ENCODE measurements at regions not wholly inside any gene's neighbourhood (a gene's known extent, or its start where the extent isn't known, plus 50 kb on each side); places are given as distances from the start of the nearest gene placed in this dataset.

DNA sequence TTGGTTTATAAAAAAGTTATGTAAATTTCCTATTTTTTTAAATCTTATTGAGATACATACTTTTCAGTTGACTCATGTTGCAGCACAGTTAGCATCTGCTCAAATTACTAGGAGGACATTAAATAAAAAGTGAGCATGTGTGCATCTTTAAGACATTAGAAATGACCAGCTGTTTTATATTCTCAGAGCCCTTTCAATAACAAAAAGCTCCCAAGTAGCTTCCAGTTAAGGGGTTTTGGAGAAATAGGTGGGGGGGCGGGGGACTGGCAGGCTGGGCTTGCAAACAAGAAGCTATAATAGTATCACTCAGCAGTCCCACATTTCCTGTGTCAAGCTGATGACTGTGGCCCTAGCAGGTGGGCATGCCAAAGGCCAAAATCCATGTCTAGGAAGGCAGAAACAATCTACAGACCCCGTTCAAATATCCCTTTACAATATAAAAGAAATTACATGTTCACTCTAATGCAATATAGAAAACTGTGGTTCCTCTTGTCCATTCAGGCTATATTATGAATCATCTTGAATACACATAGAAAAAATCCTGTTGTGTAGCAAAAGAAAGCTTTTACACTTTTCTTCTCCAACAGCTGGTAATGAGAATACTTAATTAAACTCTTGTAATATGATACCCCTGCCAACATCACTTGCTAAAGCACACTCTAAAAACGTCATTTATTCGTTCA lies 1713.2 kb upstream of the SLC10A2 start:
- peak; percentile 61 for DNase-seq

DNA sequence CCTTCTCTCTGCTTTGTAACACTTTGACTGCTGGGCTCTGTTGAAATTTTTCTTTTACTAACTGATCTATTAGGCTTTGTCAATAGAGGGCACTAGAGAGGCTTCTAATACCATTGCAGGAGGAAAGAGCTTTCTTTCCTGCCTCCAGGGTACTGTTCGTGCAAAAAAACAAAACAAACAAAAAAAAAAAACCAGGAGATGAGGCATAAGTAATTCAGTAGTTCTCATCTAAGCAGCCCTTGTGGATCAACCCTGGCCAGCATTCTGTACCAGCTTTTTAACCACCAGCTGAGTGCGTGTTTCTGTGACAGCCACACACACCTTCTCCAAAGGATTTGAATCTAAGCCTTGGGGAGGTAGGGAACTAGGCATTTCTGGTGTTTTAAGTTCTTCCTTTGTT lies 1707.6 kb upstream of the SLC10A2 start:
- DNase-seq: peak; percentile 70

DNA sequence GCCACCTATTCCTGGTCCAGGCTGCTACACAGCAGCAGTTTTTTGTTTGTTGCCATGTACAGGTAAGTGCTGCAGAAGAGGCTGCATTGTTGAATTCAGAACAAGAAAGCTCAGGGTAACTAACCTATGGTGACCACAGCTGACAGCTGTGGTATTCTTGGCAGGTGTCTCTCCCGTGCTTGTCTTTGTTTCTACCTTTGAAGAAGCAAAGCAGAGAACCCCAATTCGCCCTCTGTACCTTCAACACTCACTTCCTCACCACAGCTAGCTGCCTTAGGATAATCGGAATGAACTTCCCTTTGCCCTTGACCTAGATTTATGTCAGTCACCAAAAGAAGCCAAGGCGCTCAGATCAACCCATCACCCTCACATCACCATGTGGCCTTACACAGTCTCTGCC lies 1703.3 kb upstream of the SLC10A2 start:
- DNase-seq: no peak

DNA sequence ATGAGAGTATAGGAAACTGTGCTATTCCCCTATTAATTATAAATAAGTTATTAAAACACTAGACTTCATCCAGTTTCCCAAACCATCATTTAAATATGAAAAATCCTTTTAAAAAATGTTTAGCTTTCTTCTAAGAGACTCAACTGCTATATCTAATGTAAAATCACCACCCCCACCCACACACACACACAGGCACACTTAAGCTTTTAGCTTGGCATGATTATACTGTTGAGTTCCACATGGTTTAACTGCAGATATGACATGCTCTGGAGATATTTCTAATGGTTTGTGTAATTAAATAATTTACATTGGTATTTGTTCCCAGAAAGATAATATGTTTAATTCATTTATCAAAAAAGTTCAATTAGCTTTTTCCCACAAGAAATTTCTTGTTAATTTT lies 1700.1 kb upstream of the SLC10A2 start:
- DNase-seq: no peak

DNA sequence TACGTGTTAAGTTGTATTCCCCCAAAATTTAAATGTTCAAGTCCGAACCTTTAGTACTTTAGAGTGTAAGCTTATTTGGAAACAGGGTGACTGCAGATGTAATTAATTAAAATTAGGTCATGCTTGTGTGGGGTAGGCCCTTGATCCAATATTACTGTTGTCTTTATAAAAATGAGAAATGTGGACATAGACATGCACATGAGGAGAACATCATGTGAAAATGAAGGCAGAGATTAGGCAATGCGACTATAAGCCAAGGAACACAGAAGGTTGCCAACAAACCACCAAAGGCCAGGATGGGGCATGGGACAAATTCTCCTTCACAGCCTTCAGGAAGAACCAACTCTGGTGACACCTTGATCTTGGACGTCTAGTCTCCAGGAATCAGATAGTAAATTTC lies 1698.4 kb upstream of the SLC10A2 start:
- DNase-seq: no peak

DNA sequence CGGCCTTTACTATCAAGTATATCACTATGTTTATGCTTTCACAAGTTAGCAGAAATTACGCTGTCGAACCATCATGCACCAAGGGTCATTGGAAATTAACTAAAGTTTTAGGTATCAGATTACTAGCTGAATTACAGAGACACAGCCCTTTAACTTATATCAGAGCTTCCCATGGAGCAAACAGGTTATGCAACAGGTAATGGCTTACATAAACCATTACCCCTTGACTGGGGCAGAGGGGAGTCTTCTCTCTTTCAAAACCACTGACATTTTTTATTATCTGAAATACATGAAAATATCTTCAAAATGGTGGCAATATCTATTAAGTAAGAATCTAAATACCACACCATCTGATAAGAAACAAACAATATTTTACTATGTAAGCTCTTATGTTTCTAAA lies 1692.9 kb upstream of the SLC10A2 start:
- DNase-seq: no peak

DNA sequence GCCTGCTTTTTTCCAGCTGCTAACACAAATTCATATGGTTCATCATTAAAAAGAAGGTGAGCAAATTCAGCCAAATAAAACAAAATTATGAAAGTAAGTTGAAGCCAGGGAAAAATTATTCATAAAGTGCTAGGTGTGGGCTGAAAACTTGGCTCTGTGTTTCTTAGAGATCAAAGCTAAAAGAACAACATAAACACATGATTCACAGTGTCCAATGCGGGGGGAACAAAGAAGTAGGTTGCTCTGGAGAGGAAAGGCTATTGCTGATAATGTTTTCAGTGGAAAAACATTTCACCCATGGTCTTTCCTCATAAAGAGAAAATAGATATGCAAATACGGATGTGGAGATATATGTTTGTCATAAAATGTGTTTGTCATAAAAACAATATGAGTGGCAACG lies 1691.5 kb upstream of the SLC10A2 start:
- no peak for DNase-seq

DNA sequence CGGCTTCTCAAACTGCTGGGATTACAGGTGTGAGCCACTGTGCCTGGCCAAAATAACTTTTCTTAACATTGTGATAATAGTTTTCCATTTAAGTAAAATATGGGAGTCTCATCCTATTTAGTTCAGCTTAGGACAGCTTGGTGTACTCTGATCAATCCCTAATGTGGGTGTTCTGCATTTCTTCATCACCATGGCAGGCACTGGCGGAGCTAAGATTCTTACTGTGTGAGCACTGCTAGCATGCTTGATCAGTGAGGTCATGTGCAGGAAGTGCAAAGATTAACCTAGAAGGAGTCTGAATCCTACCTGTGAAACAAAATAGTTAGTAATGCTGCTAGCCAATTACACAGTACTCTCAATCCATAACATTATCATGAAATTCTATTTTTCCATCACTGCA lies 1684.2 kb upstream of the SLC10A2 start:
- no peak for DNase-seq

DNA sequence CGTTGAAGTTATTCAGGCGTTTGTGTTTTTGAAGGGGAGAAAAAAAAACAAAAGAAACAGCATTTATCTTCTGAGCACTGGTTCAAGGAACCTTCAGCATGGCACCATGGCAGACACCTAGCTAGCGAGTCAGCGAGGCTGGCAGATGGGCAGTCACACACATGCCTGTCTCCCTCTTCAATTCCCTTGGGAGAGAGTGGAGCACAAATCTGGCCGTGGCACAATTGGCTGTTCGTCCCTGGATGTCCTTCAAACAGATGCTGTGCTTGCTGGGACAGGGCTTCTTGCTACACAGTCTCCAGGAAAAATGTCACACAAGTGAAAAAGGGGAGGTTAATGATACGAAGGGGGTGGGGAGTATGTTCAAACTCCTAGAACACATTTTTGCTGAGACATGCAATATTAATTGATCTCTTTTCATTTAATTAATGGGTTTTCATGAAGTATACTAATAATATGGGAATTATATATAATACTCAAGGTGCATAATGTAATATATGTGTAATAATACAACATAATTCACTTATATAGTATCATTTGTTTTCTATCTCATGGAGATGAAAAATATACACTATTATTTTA lies 1674.5 kb upstream of the SLC10A2 start:
- no peak for DNase-seq

DNA sequence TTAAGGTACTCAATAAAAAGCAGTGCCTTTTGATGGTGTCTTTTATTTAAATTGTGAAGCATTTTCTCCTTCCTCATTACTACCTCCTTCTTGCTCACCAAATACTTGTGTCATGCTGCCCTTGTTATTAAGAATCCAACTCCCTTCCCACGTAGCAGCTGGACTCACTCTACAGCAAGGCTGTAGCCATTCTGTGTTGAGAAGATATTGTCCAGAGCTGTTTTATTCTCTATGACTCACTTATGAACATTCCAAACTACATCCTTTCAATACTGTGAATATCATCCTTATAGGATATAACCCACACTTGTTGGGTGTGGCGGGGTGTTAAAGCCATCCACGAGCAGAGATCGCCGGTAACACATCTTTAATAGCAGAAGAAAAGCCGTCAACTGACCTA lies 1671.5 kb upstream of the SLC10A2 start:
- no peak for DNase-seq

DNA sequence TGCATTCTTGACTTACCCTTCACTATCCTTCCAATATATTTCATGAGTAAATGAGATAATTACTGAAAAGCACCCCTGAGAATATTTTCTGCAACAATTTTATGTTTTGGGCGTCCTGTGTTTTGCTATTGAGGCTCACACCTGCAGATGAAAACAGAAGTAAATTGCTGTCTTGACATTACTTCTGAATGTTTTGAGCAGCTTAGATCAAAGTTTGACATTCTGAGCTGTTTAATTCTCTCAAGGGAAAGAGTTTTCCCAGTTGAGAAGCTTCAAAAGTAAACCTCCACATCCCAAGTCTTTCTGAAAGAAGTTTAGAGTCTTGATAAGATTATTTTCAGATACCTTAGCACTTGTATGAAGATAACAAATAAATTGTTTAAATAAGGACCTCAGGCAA lies 1667.2 kb upstream of the SLC10A2 start:
- no peak for DNase-seq

DNA sequence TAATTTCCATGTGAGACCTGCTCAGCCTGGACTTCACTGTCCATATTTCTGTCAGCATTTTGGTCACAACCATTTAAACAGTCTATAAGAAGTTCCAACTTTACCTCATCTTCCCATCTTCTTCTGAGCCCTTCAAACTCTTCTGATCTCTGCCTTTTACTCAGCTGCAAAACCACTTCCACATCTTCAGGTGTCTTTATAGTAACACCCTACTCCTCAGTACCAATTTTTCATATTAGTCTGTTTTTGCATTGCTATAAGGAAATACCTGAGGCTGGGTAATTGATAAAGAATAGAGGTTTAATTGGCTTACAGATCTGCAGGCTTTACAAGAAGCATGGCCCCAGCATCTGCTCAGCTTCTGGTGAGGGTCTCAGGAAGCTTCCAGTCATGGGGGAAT lies 1648.9 kb upstream of the SLC10A2 start:
- DNase-seq: no peak

DNA sequence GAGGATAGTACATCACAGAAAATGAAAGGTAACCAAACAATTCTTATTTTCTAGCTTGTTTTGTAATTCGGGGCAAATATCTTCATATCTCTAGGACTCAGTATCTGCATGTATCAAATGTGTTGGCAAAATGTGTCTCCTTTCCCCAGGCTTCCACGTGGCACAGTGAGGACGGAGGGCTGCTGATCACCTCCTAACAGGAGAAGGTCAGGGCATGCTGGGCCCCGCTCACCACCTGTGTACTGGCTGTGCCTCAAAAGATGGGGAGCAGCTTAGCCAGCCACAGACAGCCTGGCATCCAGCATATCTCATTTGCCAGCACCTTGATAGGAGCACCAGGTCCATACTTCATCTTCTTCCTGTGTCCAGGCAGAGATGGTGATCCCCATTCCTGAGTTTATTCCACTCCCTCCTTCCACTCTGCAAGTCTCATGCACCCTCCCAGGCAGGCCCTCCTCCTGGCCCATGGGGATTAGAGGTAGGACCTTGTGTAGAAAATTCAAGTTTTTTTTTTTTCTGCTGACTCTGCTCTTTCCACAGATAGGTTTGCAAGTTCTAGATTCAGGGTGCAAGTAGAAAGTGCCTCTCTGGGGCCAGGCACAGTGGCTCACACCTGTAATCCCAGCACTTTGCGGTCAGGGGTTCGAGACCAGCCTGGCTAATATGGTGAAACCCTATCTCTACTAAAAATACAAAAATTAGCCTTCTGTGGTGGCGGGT lies 1639.0 kb upstream of the SLC10A2 start:
- no peak for DNase-seq

DNA sequence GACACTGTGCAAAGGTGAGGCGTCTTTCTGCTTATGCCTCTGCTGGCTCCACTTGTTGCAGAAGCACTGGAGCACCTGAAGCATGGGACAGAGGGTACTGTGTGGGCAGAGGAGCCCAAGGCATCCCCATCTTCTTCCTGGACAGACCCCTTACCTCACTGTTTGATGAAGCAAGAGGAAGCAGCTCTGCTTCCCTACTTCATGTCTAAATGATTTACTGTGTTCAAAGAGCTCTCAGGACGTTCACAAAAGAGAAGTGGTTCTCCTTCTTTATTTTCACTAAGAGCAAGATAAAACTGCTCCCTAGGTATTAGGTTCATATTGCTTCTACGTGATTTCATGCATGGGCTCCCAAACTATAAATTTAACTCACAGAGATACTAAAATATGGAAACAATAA lies 1635.4 kb upstream of the SLC10A2 start:
- no peak for DNase-seq

DNA sequence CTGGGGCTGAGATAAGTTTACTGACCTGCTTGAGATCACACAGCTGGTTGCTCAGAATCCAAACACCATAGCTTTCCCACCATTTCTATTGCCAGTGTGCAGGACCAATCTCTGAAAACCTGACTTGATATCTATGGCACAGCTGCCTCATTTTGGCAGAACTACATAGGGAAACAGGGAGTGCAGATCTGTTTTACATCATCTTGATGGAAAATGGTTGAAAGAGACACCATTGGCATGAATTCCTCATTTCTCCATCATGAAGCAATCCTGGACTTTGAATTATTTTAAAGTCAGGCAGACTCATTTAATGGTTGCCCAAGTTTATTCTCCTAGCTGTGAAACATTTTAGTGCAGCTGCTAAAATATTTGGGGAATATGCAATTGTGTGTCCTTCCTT lies 1628.2 kb upstream of the SLC10A2 start:
- DNase-seq: no peak

DNA sequence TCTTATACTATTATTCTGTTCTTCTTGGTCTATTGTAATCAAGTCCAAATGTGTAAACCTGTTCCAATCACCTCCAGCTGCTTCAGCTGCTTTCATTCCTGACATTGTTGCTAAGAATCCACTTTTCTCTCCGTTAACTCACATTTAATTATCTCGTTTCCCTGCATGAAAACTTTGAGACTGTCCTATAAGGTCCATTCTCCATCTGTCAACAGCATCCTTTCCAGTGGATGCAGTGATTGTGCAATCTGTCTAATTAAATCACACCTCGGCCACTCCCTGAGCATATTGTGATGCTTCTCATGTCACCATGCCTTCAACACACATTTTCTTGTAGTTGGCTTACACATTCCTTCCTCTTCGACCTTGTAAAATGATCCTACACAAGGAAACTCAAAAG lies 1626.9 kb upstream of the SLC10A2 start:
- DNase-seq: no peak

DNA sequence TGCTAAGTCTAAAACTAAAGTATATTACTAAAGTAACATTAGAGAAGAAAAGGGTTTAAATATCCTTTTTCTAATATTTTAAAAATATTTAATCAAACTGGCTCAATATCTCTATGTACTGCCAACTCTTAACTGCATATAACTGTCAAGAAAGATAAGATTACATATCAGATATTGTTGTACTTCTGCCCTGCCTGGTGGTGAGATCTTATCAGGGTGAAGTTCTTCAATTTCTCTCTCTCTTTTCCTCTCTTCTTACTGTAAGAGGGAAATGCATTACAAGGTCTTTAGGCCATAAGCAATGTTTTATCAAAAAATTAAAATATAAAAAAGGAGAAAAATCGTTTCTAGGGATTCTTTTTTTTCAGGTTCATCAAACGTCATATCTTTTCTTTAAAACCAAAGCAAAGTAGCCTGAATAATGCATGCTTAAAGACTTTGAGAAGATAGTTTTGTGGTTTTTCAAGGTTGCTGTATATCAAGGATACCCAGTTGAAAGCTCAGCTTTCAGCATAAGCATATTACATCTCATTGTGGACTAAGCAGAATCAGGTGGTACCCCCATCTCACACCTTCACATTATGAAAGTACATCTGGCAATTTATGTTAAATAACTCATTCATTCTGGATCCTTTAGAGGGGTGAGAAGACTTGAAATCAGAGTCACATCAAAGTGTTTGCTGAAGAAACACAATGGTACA lies 1625.7 kb upstream of the SLC10A2 start:
- DNase-seq: no peak

DNA sequence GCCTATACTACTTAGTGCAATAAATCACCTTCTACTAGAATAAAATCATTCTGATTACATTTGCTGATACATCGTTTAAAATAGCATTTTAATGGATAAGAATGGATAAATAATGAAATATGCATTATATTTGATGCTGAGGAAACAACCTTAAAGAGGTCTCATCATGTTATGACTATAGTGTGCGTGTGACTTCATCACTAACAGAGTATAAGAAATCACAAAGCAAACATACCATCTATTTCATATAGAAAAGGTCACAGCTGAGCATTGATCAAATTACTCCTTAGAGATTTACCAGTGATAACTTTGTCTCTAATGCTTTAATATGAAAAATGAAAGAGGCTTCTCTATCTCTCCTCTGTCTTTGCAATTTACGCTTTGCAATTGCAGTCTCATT lies 1620.3 kb upstream of the SLC10A2 start:
- no peak for DNase-seq

DNA sequence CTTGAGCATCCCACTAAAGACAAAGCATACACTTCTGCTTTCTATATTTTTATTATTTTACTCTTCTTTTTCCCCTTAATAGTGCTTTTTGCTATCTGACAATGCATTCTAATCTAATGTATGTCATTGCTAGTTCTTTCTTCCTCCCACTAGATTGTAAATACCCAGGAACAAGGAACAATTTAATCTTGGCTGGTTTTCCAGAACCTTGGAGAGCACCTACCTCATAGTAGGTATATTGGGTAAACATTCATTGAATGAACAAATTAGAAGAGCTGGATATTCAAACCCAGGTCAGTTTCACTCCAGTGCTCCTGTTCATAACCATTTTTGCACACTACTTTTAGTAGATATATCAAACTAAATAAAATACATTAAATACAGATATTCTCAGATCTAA lies 1617.6 kb upstream of the SLC10A2 start:
- DNase-seq: no peak

DNA sequence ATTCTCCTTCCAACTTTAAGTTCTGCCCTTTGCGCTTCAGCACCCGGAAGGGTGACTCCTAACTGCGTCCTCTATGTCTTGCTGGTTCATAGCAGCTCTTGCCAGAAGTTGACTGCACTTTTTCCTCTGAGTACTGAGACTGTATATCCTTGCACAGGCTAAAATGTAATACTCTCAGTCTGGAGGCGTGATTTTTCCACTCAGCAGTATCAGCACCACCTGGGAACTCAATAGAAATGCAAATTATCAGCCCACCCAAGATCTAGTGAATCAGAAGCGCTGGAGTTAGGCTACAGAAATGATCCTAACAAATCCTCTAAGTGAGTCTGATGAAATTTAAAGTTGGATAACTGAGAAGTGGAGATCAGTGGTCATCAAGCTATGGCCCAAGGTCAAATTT lies 1611.9 kb upstream of the SLC10A2 start:
- DNase-seq: no peak

DNA sequence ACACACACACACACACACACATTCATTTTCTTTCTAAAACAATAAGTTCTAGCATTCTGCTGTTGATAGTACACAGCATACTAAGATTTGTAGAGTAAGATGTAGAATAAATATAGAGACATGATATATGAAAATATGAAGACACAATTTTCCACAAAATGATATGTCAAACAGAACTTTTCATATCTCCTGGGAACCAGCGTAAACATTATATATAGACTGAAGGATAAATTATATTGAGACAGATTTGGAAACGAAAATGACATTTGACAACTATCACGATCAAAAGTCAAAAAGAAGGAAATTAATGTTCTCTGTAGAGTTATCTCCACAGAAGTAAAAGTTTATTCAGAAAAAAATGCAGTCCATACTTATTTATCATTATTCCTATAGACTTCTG lies 1605.7 kb upstream of the SLC10A2 start:
- DNase-seq: no peak

DNA sequence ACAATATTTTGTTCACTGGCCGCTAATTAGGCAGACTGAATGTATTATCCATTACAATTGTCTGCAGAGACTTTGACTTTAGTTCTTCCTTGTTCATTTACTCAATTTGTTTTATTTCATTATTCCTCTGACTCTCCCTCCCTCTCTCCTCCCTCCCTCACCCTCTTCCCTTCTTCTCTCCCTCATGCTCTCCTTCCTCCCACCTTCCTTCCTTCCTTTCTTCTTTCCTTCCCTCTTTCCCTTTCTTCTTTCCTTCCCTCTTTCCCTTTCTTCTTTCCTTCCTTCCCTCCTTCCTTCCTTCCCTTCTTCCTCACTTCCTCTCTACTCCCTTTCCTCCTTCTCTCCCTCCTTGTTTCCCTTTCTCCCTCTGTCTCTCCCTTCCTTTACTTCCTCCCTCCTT lies 1591.0 kb upstream of the SLC10A2 start:
- DNase-seq: no peak

DNA sequence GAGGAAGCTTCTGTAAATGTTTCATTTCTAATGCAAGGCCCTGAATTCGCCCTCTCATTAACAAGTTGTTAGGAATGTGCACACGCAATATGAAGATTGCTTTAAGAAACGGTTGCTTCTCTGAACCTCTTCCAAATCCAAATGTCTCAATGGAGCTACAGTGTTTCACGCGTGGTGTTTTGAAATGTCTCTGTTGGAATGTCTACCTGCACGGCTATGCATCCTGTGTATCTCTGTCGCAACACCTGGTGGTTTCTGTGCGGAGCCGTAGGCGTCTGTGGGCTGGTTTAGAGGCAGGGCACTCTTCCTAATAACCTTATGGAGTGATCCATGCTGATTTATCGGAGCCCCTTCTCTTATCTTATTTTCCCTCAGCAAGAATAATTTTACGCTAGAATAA lies 1584.2 kb upstream of the SLC10A2 start:
- DNase-seq: no peak

DNA sequence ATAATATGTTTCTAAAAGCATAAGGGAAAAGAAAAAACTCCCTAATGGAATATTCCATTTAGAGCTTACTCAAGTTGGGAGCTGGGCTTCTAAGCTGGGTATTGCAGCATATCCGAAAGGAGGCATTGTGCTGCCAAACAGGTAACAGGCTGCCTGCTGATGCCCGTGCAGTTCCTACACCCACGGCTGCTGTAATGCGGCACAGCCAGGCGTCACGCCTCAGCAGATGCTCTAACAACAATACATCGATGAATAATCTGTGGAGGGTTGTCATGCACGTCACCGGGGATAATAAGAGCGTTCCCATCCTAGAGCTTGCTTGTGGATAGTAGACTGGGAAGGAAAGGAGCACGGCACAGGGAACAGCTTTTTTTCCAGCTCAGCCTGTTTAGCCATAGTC lies 1582.1 kb upstream of the SLC10A2 start:
- peak; percentile 50 for DNase-seq

Data from SHP77 treated with DMSO at 0.1 percent for 48 hours (cell line).